22Rv1 (cell line): ENCODE measurements at regions not wholly inside any gene's neighbourhood (a gene's known extent, or its start where the extent isn't known, plus 50 kb on each side); places are given as distances from the start of the nearest gene placed in this dataset.

ENCODE experiments used
- H3K27ac ChIP-seq: fragments of 450-650 bp; 2 replicates; pipeline ENCODE4 v1.5.1; 2017
- CTCF ChIP-seq: fragments of 450-650 bp; IDR thresholded peaks from 2 replicates; pipeline ENCODE4 v1.5.1; 2017; ENCODE audit warnings: mild to moderate bottlenecking
- ZFX ChIP-seq: fragments of 450-650 bp; IDR thresholded peaks from 2 replicates; pipeline ENCODE4 v1.6.1; 2017; ENCODE audit warnings: antibody characterized with exemption, borderline replicate concordance

DNA sequence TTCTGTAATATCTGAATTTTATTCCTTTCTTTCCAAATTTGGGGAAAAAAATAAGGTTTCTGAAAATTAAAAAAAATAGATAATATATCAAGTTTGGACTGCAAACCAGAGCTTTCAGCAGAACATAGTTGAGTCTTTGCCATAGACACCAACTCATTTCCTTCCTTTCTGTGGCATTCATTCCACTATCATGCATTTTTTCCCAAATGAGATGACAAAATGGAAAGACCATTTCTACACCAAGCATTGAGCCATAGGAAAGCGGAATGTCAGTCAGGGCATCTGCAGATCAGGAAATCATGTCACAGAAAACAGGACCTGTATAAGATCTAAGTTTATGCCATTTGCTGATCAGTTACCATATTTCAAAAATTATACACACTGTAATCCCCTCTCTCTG is 333.3 kb upstream of the THBS1 start:
- H3K27ac ChIP-seq: no peak overlapping the region

DNA sequence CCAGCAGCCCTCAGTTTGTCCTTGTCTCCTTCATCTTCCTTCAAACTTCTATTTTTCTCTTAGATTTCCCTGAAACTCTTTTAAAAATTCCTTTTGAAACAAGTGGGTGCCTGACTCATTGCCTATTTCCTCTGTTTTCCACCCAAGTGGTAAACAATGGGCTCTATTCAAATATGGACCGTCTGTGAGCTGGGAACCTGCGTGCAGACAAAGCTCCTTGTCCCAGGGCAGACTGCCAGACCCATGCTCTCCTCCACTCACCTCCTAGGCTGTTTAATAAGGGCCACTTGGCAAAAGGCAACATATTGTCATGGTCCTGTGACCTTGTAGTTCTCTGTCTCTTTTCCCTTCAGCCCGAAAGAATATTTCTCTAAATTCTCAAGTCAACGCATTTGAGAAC is 332.7 kb upstream of the THBS1 start:
- H3K27ac ChIP-seq: no peak overlapping the region
- TF ChIP-seq CTCF (no peak), ZFX (no peak)

More for the DNA sequence above, 333.3 kb upstream of the THBS1 start:
- no peak for TF ChIP-seq CTCF
- no peak for TF ChIP-seq ZFX

GRCh38 chr15:39250001-39250400 is 330.9 kb upstream of the THBS1 start:
- H3K27ac ChIP-seq: no peak overlapping the region

DNA sequence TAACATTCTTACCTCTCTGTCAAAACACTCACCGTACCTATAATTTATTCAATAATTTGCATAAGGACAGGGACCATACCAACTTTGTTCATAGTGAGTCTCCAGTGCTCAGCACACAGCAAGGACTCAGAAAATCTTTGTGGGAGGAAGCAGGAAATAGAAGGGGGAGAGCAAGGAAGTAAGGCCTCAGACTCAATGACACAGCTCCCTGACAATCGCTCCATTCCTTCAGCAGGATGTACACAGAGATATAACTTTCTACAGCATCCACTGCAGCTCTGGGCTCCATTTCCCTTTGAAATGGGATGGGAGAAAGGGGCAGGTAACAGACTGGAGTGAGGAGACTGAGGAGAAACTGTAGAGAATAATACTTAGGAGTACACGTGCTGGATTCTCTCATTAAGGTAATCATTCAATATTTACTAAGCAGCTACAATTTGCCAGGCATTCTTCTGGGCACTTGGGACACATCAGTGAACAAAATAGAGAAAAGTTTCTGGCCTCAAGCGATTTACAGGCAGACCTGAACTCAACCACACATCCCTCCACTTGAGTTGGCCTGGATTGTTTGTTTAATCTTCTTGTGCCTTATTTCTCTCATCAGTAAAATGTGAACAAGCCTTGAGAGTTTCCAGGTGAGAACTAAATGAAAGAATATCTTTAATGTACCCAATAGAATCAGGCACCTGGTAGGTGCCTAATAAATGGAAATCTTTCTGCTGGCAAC is 330.3 kb upstream of the THBS1 start:
- H3K27ac ChIP-seq: no peak overlapping the region
- TF ChIP-seq CTCF: no peak
- TF ChIP-seq ZFX: no peak

More at GRCh38 chr15:39250001-39250400, 330.9 kb upstream of the THBS1 start:
- TF ChIP-seq ZFX: no peak
- no peak for TF ChIP-seq CTCF

- H3K27ac ChIP-seq: no peak overlapping the region
- TF ChIP-seq CTCF: no peak
- TF ChIP-seq ZFX: no peak
These were observed 329.3 kb upstream of the THBS1 start for GRCh38 chr15:39251413-39252133.

- no peak for TF ChIP-seq ZFX
- no peak for TF ChIP-seq CTCF
- H3K27ac ChIP-seq: no peak overlapping the region
These were observed 328.8 kb upstream of the THBS1 start for GRCh38 chr15:39252134-39252470.

GRCh38 chr15:39253552-39253951 is 327.3 kb upstream of the THBS1 start:
- H3K27ac ChIP-seq: no peak overlapping the region
- TF ChIP-seq CTCF (no peak), ZFX (no peak)
